HepG2 (cell line): ENCODE measurements at regions not wholly inside any gene's neighbourhood (a gene's known extent, or its start where the extent isn't known, plus 50 kb on each side); places are given as distances from the start of the nearest gene placed in this dataset.

Experiments
- ATAC-seq: fragments of 200-7000 bp; cut with Tn5 transposase; 3 replicates; pipeline ENCODE4 v1.9.1; 2020; ENCODE audit warnings: mild to moderate bottlenecking, moderate library complexity
- BruUV-seq: library from RNA; stranded (reverse); fragments of 400-500 nt; replicated peaks from 2 replicates; lab custom pipeline; 2021; lab: Mats Ljungman, UMichigan
- CTCF ChIA-PET: fragments of 300-600 bp; formaldehyde crosslinking; extraction: SDS; loops from one replicate; lab custom pipeline; 2021; ENCODE audit warnings: low total read pairs, inconsistent platforms, low intra/inter-chr PET ratio; lab: Yijun Ruan, JAX
- POLR2A ChIA-PET: fragments of 350-600 bp; sonication (Branson Sonifier 250); formaldehyde crosslinking; loops from one replicate; lab custom pipeline; 2020; ENCODE audit warnings: antibody characterized with exemption, inconsistent platforms; lab: Yijun Ruan, JAX
- DNase-seq: peaks from one replicate; pipeline ENCODE4 v3.0.0-alpha.2; 2015; ENCODE audit warnings: low spot score
- FAIRE-seq: peaks from 3 replicates; lab custom pipeline; 2011; peaks lifted over from hg19 to GRCh38; lab: Jason Lieb, UNC
- H2AFZ ChIP-seq: one replicate; pipeline ENCODE4 v1.6.1; 2011; ENCODE audit warnings: low read length, inconsistent platforms
- H3K27ac ChIP-seq: fragments of 300-600 bp; 3 replicates; pipeline ENCODE4 v1.8.0; 2011; ENCODE audit warnings: mixed run types, mild to moderate bottlenecking, mixed read lengths, low read length, inconsistent platforms; ENCODE audit not compliant: insufficient read depth; ENCODE audit errors: extremely low read length
- H3K27me3 ChIP-seq, 2 experiments: fragments of 200-600 bp in 1 of 2; 2 replicates in 1 of 2; 3 replicates in 1 of 2; pipeline versions ENCODE4 v1.6.0 to v1.8.0; 2011; ENCODE audit warnings: low read length in 2 of 2, mild to moderate bottlenecking in 2 of 2, moderate library complexity in 2 of 2, inconsistent platforms in 1 of 2; ENCODE audit not compliant: insufficient read depth in 2 of 2, control insufficient read depth in 1 of 2
- H3K36me3 ChIP-seq, 2 experiments: fragments of 200-600 bp in 1 of 2; replicated peaks in 1 of 2; 2 replicates in 1 of 2; 3 replicates in 1 of 2; pipeline versions ENCODE4 v1.5.1 to v1.8.0; 2011; ENCODE audit warnings: low read length in 2 of 2, inconsistent platforms in 1 of 2; ENCODE audit not compliant: insufficient read depth in 2 of 2, control insufficient read depth in 1 of 2
- H3K4me1 ChIP-seq: 2 replicates; pipeline ENCODE4 v1.5.1; 2012; ENCODE audit warnings: low read length, inconsistent platforms; ENCODE audit not compliant: insufficient read depth
- H3K4me2 ChIP-seq: 2 replicates; pipeline ENCODE4 v1.6.0; 2011; ENCODE audit warnings: low read depth, low read length, inconsistent platforms
- H3K4me3 ChIP-seq, 3 experiments: fragments of 200-600 bp in 1 of 3; sonication (generic), shearing (Covaris generic) in 1 of 3; replicated peaks in 1 of 3; 2 replicates each; pipeline ENCODE4 v1.5.1; 2011 to 2016; ENCODE audit warnings: low read length in 3 of 3, inconsistent platforms in 2 of 3, low read depth in 2 of 3, mild to moderate bottlenecking in 2 of 3, control low read depth in 1 of 3, mixed read lengths in 1 of 3; ENCODE audit not compliant: insufficient read depth in 1 of 3
- H3K79me2 ChIP-seq: one replicate; pipeline ENCODE4 v1.6.1; 2011; ENCODE audit warnings: low read length, inconsistent platforms; ENCODE audit not compliant: insufficient read depth
- H3K9ac ChIP-seq: 2 replicates; pipeline ENCODE4 v1.6.0; 2011; ENCODE audit warnings: mild to moderate bottlenecking, low read depth, low read length, inconsistent platforms; ENCODE audit not compliant: insufficient read depth
- H3K9me3 ChIP-seq: 2 replicates; pipeline ENCODE4 v1.5.1; 2012; ENCODE audit warnings: mild to moderate bottlenecking, low read length
- H4K20me1 ChIP-seq: 2 replicates; pipeline ENCODE4 v1.6.0; 2011; ENCODE audit warnings: inconsistent platforms, mild to moderate bottlenecking, low read length, moderate library complexity; ENCODE audit not compliant: insufficient read depth
- FOXA1 ChIP-seq, 2 experiments: fragments of 450-650 bp in 1 of 2; sonication (generic) in 1 of 2; formaldehyde crosslinking in 1 of 2; IDR thresholded peaks; 2 replicates each; pipeline versions ENCODE4 v1.4.0 to v1.6.1; 2016 to 2020; ENCODE audit warnings: missing genetic modification reagents in 1 of 2
- HMG20A ChIP-seq: IDR thresholded peaks from 2 replicates; pipeline ENCODE4 v1.6.1; 2016; ENCODE audit warnings: borderline replicate concordance
- HOXD1 ChIP-seq: sonication (generic); formaldehyde crosslinking; IDR thresholded peaks from 2 replicates; pipeline ENCODE4 v1.5.0; 2020; ENCODE audit warnings: missing genetic modification reagents
- SATB2 ChIP-seq: sonication (generic); formaldehyde crosslinking; IDR thresholded peaks from 2 replicates; pipeline ENCODE4 v1.5.0; 2020; ENCODE audit warnings: missing genetic modification reagents
- SIN3A ChIP-seq: IDR thresholded peaks from 2 replicates; pipeline ENCODE4 v1.6.1; 2011; ENCODE audit warnings: low read depth, mild to moderate bottlenecking, control low read depth, low read length, borderline replicate concordance
- ZNF224 ChIP-seq: sonication (generic); formaldehyde crosslinking; IDR thresholded peaks from 2 replicates; pipeline ENCODE4 v1.5.0; 2020; ENCODE audit warnings: mild to moderate bottlenecking, missing genetic modification reagents
- ZNF33A ChIP-seq: sonication (generic); formaldehyde crosslinking; IDR thresholded peaks from 2 replicates; pipeline ENCODE4 v1.5.1; 2020; ENCODE audit warnings: missing genetic modification reagents, mild to moderate bottlenecking, moderate library complexity, borderline replicate concordance
- ZNF468 ChIP-seq: sonication (generic); formaldehyde crosslinking; IDR thresholded peaks from 2 replicates; pipeline ENCODE4 v1.8.0; 2022; ENCODE audit warnings: mild to moderate bottlenecking, moderate library complexity, missing genetic modification reagents
- ZNF562 ChIP-seq: sonication (generic); formaldehyde crosslinking; IDR thresholded peaks from 2 replicates; pipeline ENCODE4 v1.8.0; 2022; ENCODE audit warnings: missing genetic modification reagents, borderline replicate concordance
- ZSCAN29 ChIP-seq: sonication (generic); formaldehyde crosslinking; conservative IDR thresholded peaks from 2 replicates; pipeline ENCODE4 v1.4.0; 2020; ENCODE audit warnings: mild to moderate bottlenecking, missing genetic modification reagents
- WGBS: methylation state at CpG from one replicate; pipeline ENCODE4 v1.1.6; 2017; ENCODE audit warnings: low lambda C conversion rate; 5-methylcytosine and 5-hydroxymethylcytosine counted together
- in situ Hi-C: cut with HindIII; loops from 2 replicates; pipeline ENCODE4 v1.10.0; 2017; ENCODE audit warnings: low pct_unique_long_range_greater_than_20kb; ENCODE audit not compliant: extremely low pct_ligation_motif_present
- intact Hi-C: fragments of 100-400 bp; cut with micrococcal nuclease; formaldehyde crosslinking; loops from one replicate; pipeline ENCODE4 v1.10.0; 2022; ENCODE audit not compliant: unreplicated experiment
- TF ChIP-seq, protein P1 (sequence below): sonication (generic); formaldehyde crosslinking; IDR thresholded peaks from 2 replicates; pipeline ENCODE4 v1.5.0; 2020; ENCODE audit warnings: missing genetic modification reagents
- TF ChIP-seq, protein P2 (sequence below): sonication (generic); formaldehyde crosslinking; IDR thresholded peaks from 2 replicates; pipeline ENCODE4 v1.5.0; 2020; ENCODE audit warnings: mild to moderate bottlenecking, missing genetic modification reagents, moderate library complexity
- TF ChIP-seq, protein P3 (sequence below): sonication (generic); formaldehyde crosslinking; IDR thresholded peaks from 2 replicates; pipeline ENCODE4 v1.4.0; 2020; ENCODE audit warnings: mild to moderate bottlenecking, low read depth, missing genetic modification reagents

DNA sequence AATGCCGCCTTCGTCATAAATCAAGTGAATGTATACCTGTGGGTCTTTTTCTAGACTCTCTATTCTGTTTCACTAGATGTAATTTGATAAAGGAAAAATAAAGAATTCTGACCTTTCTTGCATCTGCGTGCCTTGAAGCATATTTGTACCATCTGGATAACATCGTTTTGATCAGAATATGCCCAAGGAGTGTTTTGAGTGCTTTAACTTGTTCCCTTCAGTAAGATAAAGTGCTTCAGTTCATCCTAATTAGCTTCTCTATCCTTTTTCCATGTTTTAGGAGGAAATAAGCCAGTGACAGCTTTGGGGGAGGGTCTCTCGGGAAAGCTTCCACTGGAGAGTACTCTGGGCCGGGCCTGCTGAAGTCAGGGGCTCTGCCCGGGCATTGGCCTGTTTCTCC, 113.5 kb upstream of the DAP start:
- CTCF ChIA-PET: no interaction called here
- BruUV-seq: no TSS peak
- TF ChIP-seq, protein P1, sequence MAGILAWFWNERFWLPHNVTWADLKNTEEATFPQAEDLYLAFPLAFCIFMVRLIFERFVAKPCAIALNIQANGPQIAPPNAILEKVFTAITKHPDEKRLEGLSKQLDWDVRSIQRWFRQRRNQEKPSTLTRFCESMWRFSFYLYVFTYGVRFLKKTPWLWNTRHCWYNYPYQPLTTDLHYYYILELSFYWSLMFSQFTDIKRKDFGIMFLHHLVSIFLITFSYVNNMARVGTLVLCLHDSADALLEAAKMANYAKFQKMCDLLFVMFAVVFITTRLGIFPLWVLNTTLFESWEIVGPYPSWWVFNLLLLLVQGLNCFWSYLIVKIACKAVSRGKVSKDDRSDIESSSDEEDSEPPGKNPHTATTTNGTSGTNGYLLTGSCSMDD (CRISPR knock-in tag): no peak
- no peak for TF ChIP-seq HOXD1
- TF ChIP-seq, all 625 proteins: peak for 0
- FAIRE-seq: no peak
- Histone ChIP-seq H2AFZ (no peak overlapping the region), H3K36me3 (no peaks in the 10 kb centered on the region), H3K4me2 (no peak overlapping the region), H3K27me3 (peaks cover 0 to 8% of the 10 kb centered on the region in 2 experiments; a peak in 2 of 5 replicates), H3K9me3 (no peaks in the 10 kb centered on the region), H3K4me1 (no peaks in the 10 kb centered on the region), H3K79me2 (no peaks in the 10 kb centered on the region), H4K20me1 (no peaks in the 10 kb centered on the region), H3K9ac (no peak overlapping the region), H3K4me3 (no peak overlapping the region), H3K27ac (no peak overlapping the region)
- POLR2A ChIA-PET: no interaction called here
- DNase-seq: no peak
- 64% methylated on average over 7 of the region's 7 CpGs for WGBS
- ATAC-seq: no peak
- in situ Hi-C loops: no loop called here
- intact Hi-C loops: no loop called here

DNA sequence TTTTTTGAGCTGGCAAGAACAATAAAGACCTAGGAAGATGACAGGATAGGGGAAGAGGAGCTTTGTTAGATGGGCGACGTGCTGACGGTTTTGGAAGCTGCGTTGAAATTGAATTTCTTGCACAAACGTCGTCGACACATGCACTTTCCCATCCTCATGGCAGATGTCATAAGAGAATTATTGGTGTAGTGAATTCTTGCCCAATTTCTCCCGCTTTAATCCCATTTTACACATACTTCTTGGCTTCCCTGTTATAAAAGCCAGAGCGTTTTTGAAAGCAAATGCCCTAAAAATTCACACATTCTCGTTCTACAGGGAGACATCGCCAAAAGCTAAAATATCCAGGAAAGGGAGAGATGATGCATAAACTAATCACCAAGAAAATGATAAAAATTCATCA, 109.8 kb upstream of the DAP start:
- no peak for FAIRE-seq

More for the DNA sequence above, 109.8 kb upstream of the DAP start:
- intact Hi-C loops: no loop called here
- Histone ChIP-seq H3K4me3 (no peak overlapping the region), H3K4me2 (no peak overlapping the region), H3K9me3 (no peaks in the 10 kb centered on the region), H3K79me2 (no peaks in the 10 kb centered on the region), H4K20me1 (no peaks in the 10 kb centered on the region), H3K27me3 (peaks cover 0 to 5% of the 10 kb centered on the region in 2 experiments; a peak in 1 of 5 replicates), H2AFZ (no peak overlapping the region), H3K4me1 (no peaks in the 10 kb centered on the region), H3K9ac (no peak overlapping the region), H3K27ac (no peak overlapping the region), H3K36me3 (no peaks in the 10 kb centered on the region)
- in situ Hi-C loops: no loop called here
- DNase-seq (no peak), ATAC-seq (no peak)
- POLR2A ChIA-PET: no interaction called here
- CTCF ChIA-PET: no interaction called here
- BruUV-seq: no TSS peak
- 53% methylated on average over 11 of the region's 11 CpGs for WGBS
- TF ChIP-seq HMG20A (CRISPR knock-in tag): no peak
- TF ChIP-seq ZNF33A (CRISPR knock-in tag): no peak
- TF ChIP-seq SATB2: no peak
- no peak for TF ChIP-seq ZNF562 (CRISPR knock-in tag)
- TF ChIP-seq ZNF468: no peak
- TF ChIP-seq ZSCAN29 (CRISPR knock-in tag): no peak
- TF ChIP-seq ZNF224: no peak
- TF ChIP-seq, protein P2, sequence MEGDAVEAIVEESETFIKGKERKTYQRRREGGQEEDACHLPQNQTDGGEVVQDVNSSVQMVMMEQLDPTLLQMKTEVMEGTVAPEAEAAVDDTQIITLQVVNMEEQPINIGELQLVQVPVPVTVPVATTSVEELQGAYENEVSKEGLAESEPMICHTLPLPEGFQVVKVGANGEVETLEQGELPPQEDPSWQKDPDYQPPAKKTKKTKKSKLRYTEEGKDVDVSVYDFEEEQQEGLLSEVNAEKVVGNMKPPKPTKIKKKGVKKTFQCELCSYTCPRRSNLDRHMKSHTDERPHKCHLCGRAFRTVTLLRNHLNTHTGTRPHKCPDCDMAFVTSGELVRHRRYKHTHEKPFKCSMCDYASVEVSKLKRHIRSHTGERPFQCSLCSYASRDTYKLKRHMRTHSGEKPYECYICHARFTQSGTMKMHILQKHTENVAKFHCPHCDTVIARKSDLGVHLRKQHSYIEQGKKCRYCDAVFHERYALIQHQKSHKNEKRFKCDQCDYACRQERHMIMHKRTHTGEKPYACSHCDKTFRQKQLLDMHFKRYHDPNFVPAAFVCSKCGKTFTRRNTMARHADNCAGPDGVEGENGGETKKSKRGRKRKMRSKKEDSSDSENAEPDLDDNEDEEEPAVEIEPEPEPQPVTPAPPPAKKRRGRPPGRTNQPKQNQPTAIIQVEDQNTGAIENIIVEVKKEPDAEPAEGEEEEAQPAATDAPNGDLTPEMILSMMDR (CRISPR knock-in tag): no peak
- TF ChIP-seq FOXA1 (IDR thresholded peaks at IDR 0.05): no peak
- TF ChIP-seq FOXA1 (CRISPR knock-in tag; IDR thresholded peaks at IDR 0.05): no peak
- TF ChIP-seq, protein P3, sequence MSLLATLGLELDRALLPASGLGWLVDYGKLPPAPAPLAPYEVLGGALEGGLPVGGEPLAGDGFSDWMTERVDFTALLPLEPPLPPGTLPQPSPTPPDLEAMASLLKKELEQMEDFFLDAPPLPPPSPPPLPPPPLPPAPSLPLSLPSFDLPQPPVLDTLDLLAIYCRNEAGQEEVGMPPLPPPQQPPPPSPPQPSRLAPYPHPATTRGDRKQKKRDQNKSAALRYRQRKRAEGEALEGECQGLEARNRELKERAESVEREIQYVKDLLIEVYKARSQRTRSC: no peak
- TF ChIP-seq SIN3A: no peak
